RWPE1 (cell line): ENCODE measurements at regions not wholly inside any gene's neighbourhood (a gene's known extent, or its start where the extent isn't known, plus 50 kb on each side); places are given as distances from the start of the nearest gene placed in this dataset.

Experiments used
- CTCF ChIA-PET: fragments of 350-600 bp; sonication (Branson Sonifier 250); formaldehyde crosslinking; extraction: SDS; loops from one replicate; lab custom pipeline; 2021; lab: Yijun Ruan, JAX
- POLR2A ChIA-PET: fragments of 400-600 bp; formaldehyde crosslinking; extraction: SDS; loops from one replicate; lab custom pipeline; 2020; ENCODE audit warnings: antibody characterized with exemption; ENCODE audit not compliant: low non-redundant PET; lab: Yijun Ruan, JAX
- DNase-seq: peaks from one replicate; pipeline ENCODE4 v3.0.0; 2012; ENCODE audit warnings: low spot score
- H3K27ac ChIP-seq: fragments of 450-650 bp; 2 replicates; pipeline ENCODE4 v1.5.1; 2017
- TF ChIP-seq, protein P1 (sequence below): fragments of 450-650 bp; conservative IDR thresholded peaks from 2 replicates; pipeline ENCODE4 v1.5.1; 2017; ENCODE audit warnings: low read depth, mild to moderate bottlenecking

DNA sequence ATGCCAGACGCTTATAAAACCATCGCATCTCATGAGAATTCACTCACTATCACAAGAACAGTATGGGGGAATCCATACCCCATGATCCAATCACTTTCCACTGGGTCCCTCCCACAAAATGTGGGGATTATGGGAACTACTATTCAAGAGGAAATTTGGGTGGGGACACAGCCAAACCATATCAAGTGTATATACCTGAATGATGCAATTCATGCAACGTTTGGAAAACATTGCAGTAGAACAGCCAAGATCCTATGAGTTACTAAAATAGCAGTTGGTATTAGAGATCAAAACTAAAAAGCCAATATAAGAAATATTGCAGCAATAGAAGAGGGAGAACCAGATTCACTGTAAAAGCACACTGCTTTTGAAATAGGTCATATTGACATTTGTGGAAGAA is 1543.9 kb upstream of the B3GALT2 start:
- DNase-seq, result no peak
- H3K27ac ChIP-seq, result no peak overlapping the region
- CTCF ChIA-PET, result interaction anchor here (0.7 kb wide), 1 partner anchor 160 kb away, joined by 3 read pairs; no protein-coding TSS in a partner anchor
- POLR2A ChIA-PET, result no interaction called here
- TF ChIP-seq, protein P1, sequence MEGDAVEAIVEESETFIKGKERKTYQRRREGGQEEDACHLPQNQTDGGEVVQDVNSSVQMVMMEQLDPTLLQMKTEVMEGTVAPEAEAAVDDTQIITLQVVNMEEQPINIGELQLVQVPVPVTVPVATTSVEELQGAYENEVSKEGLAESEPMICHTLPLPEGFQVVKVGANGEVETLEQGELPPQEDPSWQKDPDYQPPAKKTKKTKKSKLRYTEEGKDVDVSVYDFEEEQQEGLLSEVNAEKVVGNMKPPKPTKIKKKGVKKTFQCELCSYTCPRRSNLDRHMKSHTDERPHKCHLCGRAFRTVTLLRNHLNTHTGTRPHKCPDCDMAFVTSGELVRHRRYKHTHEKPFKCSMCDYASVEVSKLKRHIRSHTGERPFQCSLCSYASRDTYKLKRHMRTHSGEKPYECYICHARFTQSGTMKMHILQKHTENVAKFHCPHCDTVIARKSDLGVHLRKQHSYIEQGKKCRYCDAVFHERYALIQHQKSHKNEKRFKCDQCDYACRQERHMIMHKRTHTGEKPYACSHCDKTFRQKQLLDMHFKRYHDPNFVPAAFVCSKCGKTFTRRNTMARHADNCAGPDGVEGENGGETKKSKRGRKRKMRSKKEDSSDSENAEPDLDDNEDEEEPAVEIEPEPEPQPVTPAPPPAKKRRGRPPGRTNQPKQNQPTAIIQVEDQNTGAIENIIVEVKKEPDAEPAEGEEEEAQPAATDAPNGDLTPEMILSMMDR, result no peak

DNA sequence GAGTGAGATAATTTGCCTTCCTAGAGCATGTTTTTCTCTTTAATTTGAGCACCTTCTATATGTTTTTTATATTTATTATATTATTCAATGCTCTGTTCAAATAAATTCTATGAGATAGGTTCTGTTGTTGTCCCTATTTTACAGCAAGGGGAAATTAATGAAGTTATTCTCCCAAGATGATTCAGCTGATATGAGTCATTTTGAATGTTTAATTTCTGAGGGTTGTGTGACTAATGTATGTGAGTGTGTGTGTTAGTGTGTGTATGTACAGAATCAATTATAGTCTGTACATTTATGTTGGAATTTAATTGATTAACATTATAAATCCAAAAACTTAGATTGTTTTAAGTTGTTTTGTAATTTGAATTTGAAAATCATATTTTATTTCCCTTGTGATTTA is 1536.7 kb upstream of the B3GALT2 start:
- POLR2A ChIA-PET, result no interaction called here
- CTCF ChIA-PET, result interaction anchor here (0.7 kb wide), 1 partner anchor 579 kb away, joined by 3 read pairs; no protein-coding TSS in a partner anchor
- peak; percentile 18 for DNase-seq
- TF ChIP-seq, protein P1, result no peak
- H3K27ac ChIP-seq, result no peak overlapping the region

DNA sequence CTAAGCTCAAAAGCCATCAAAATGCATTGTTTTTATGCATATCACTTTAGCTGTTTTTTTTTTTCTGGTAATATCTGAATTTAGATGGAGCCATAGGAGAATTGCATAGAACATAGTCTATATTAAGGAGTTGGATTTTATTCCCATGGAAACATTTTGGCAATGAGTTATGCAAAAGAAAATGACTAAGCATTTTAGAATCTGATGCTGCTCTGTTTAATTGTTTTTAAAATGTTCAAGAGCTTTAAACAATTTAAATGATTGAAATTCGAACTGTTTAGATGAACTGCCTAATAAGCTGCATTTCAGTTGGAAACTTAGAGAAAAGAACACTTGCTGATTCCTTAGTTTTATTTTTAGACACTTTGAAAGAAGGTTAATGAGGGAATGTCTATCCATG is 1531.5 kb upstream of the B3GALT2 start:
- ChIA-PET CTCF (interaction anchor here (0.6 kb wide), 1 partner anchor 178 kb away, joined by 3 read pairs; no protein-coding TSS in a partner anchor), POLR2A (no interaction called here)

DNA sequence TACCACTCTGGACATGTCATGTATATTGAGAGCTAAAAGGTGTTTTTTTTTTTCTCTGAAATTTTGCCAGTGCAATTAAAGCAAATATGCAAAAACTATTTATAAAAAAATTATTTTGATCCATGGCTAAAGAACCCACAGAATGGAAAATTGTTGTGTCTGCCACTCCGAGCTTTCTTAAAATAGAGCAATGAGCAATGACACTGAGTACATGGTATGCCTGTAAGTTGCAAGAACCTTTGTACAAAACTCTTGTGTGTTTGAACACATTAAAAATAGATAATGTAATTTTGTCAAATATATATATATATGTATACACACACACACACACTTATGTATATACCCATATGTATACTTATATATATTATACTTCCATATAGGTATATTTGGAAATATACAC is 1530.9 kb upstream of the B3GALT2 start:
- POLR2A ChIA-PET, result no interaction called here
- no peak for DNase-seq
- CTCF ChIA-PET, result interaction anchor here (0.6 kb wide), 1 partner anchor 178 kb away, joined by 3 read pairs; no protein-coding TSS in a partner anchor
- TF ChIP-seq, protein P1, result no peak
- H3K27ac ChIP-seq, result no peak overlapping the region

More for the DNA sequence above, 1531.5 kb upstream of the B3GALT2 start:
- no peak for DNase-seq
- no peak overlapping the region for H3K27ac ChIP-seq
- TF ChIP-seq, protein P1, result no peak

DNA sequence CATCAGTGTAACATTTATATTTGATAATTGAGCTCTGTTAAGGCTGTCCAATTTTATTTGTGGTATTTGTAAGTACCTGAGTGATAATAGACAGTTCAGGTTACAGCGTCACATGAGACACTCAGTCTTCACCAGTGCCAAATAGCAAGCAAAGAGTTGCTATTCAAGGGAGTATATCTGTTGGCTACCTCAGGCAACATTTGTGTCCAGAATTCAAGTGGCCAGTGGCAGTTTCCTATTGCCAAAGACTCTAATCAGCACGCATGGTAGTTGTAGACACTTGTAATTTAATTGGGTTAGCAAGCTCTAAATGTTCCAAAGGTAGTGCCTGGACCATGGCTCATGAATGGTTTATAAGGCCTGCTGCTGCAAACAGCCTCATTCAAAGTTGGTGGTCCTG is 1524.3 kb upstream of the B3GALT2 start:
- TF ChIP-seq, protein P1, result no peak
- ChIA-PET CTCF (no interaction called here), POLR2A (no interaction called here)
- DNase-seq, result no peak
- no peak overlapping the region for H3K27ac ChIP-seq

DNA sequence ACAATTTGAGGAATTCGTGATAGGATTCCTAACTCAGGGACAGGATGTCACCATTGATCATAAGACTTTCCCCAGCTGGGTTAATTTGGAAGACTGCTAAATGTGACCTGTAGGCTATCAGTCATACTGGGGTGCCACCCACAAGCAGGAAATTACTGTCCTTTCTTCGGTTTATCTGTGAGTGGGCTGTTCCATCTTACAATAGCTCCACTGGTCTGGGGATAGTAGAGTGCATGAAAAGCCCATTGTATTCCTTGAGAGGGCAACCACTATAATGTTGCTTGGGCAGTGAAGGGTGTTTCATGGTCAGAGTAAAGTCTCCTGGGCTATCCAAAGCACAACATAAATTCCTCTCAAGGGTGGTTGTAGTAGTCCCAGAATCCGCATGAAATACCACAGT is 1523.0 kb upstream of the B3GALT2 start:
- CTCF ChIA-PET, result interaction anchor here (0.6 kb wide), 1 partner anchor 884 kb away, joined by 3 read pairs; no protein-coding TSS in a partner anchor
- no peak for DNase-seq
- POLR2A ChIA-PET, result no interaction called here
- H3K27ac ChIP-seq, result no peak overlapping the region
- TF ChIP-seq, protein P1, result no peak

DNA sequence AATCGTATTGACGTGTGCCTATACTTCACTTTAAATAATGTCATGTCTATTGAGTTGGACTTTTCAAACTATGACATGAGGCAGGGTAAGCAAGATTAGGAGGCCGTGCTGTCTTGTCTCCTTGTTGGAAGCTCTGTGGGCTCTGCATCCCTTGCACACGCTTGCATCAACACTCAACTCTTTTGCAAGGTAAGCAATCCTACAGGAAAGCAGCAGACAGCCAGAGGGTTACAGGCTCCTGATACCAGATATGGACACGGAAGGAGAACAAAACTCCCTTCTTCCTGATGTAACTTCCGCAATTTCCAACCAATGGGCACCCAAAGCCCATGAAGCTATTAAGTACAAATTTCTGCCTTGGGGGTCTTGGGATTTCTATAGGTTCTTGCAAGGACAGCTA is 1520.7 kb upstream of the B3GALT2 start:
- TF ChIP-seq, protein P1, result no peak
- no peak overlapping the region for H3K27ac ChIP-seq
- DNase-seq, result no peak
- POLR2A ChIA-PET, result no interaction called here
- CTCF ChIA-PET, result no interaction called here
